SK-N-SH (cell line): ENCODE measurements at regions not wholly inside any gene's neighbourhood (a gene's known extent, or its start where the extent isn't known, plus 50 kb on each side); places are given as distances from the start of the nearest gene placed in this dataset.

Experiments used
- CTCF ChIA-PET: fragments of 300-600, 350-600 bp; formaldehyde crosslinking; extraction: SDS; loops from one replicate; lab custom pipeline; 2021; lab: Yijun Ruan, JAX
- POLR2A ChIA-PET: fragments of 350-600 bp; sonication (Branson Sonifier 250); formaldehyde crosslinking; extraction: SDS; loops from one replicate; lab custom pipeline; 2020; ENCODE audit warnings: antibody characterized with exemption, inconsistent platforms; lab: Yijun Ruan, JAX
- DNase-seq: peaks from one replicate; pipeline ENCODE4 v3.0.0; 2012
- H2AFZ ChIP-seq: fragments of 200-600 bp; sonication (generic); 2 replicates; pipeline ENCODE4 v1.8.1; 2016; ENCODE audit warnings: antibody characterized with exemption, mild to moderate bottlenecking, low read depth
- H3F3A ChIP-seq: fragments of 200-600 bp; sonication (generic); replicated peaks from 2 replicates; pipeline ENCODE3; 2016; ENCODE audit warnings: antibody characterized with exemption, mild to moderate bottlenecking; ENCODE audit not compliant: insufficient read depth
- H3K27ac ChIP-seq, 2 experiments: fragments of 200-500 bp in 1 of 2; fragments of 200-600 bp in 1 of 2; sonication (Bioruptor generic) in 1 of 2; sonication (generic), shearing (Covaris generic) in 1 of 2; 2 replicates each; pipeline versions ENCODE4 v1.5.1 to v1.6.1; 2014 to 2016; ENCODE audit warnings: low read depth in 2 of 2, inconsistent platforms in 1 of 2, low read length in 1 of 2, mild to moderate bottlenecking in 1 of 2, mixed read lengths in 1 of 2
- H3K27me3 ChIP-seq: fragments of 200-600 bp; sonication (generic), shearing (Covaris generic); 2 replicates; pipeline ENCODE4 v1.6.1; 2016; ENCODE audit warnings: mixed run types; ENCODE audit not compliant: insufficient read depth
- H3K36me3 ChIP-seq, 2 experiments: fragments of 200-500 bp in 1 of 2; fragments of 200-600 bp in 1 of 2; sonication (Bioruptor generic) in 1 of 2; sonication (generic) in 1 of 2; replicated peaks in 1 of 2; 2 replicates each; pipeline versions ENCODE3 to v1.5.1; 2014 to 2016; ENCODE audit warnings: low read length in 1 of 2, mild to moderate bottlenecking in 1 of 2; ENCODE audit not compliant: insufficient read depth in 2 of 2, control insufficient read depth in 1 of 2
- H3K4me1 ChIP-seq, 2 experiments: fragments of 200-500 bp in 1 of 2; fragments of 200-600 bp in 1 of 2; sonication (Bioruptor generic) in 1 of 2; sonication (generic), shearing (Covaris generic) in 1 of 2; 2 replicates each; pipeline versions ENCODE4 v1.5.1 to v1.6.1; 2014 to 2016; ENCODE audit warnings: low read depth in 1 of 2, low read length in 1 of 2, mixed run types in 1 of 2; ENCODE audit not compliant: insufficient read depth in 2 of 2, control insufficient read depth in 1 of 2
- H3K4me2 ChIP-seq: fragments of 200-600 bp; sonication (generic), shearing (Covaris generic); 2 replicates; pipeline ENCODE4 v1.6.1; 2017; ENCODE audit warnings: mixed run types
- H3K4me3 ChIP-seq, 2 experiments: fragments of 200-500 bp in 1 of 2; fragments of 200-600 bp in 1 of 2; sonication (Bioruptor generic) in 1 of 2; sonication (generic), shearing (Covaris generic) in 1 of 2; 2 replicates each; pipeline versions ENCODE4 v1.5.1 to v1.8.1; 2014 to 2016; ENCODE audit warnings: low read depth in 2 of 2, inconsistent platforms in 1 of 2, low read length in 1 of 2, mild to moderate bottlenecking in 1 of 2, mixed read lengths in 1 of 2, moderate library complexity in 1 of 2
- H3K79me2 ChIP-seq: fragments of 200-600 bp; sonication (generic); 2 replicates; pipeline ENCODE4 v1.8.1; 2017; ENCODE audit warnings: mild to moderate bottlenecking; ENCODE audit not compliant: insufficient read depth
- H3K9ac ChIP-seq: fragments of 200-600 bp; sonication (generic); 2 replicates; pipeline ENCODE4 v1.6.1; 2017; ENCODE audit warnings: mixed run types
- H3K9me2 ChIP-seq: fragments of 200-600 bp; sonication (generic); 2 replicates; pipeline ENCODE4 v1.6.1; 2017; ENCODE audit warnings: mixed run types
- H3K9me3 ChIP-seq: fragments of 200-600 bp; sonication (generic); 2 replicates; pipeline ENCODE4 v1.6.1; 2017; ENCODE audit warnings: mixed run types, mild to moderate bottlenecking, moderate library complexity
- H4K20me1 ChIP-seq: fragments of 200-600 bp; sonication (generic); 2 replicates; pipeline ENCODE4 v1.6.1; 2017; ENCODE audit warnings: mild to moderate bottlenecking, mixed run types; ENCODE audit not compliant: insufficient read depth
- CTCF ChIP-seq: fragments of 200-600 bp; sonication (generic); IDR thresholded peaks from 2 replicates; pipeline ENCODE4 v1.6.1; 2017; ENCODE audit warnings: antibody characterized with exemption, mild to moderate bottlenecking, moderate library complexity
- ELF1 ChIP-seq: IDR thresholded peaks from 2 replicates; pipeline ENCODE4 v1.4.0; 2012
- EP300 ChIP-seq, 2 experiments: IDR thresholded peaks; 2 replicates each; pipeline versions ENCODE4 v1.4.0 to v1.6.1; 2012; ENCODE audit warnings: borderline replicate concordance in 1 of 2, low read depth in 1 of 2, low read length in 1 of 2
- EZH2phosphoT487 ChIP-seq: fragments of 200-600 bp; sonication (generic); IDR thresholded peaks from 2 replicates; pipeline ENCODE4 v1.6.1; 2017; ENCODE audit warnings: low read depth, mixed run types, mild to moderate bottlenecking, antibody characterized with exemption, moderate library complexity, borderline replicate concordance
- FOSL2 ChIP-seq: IDR thresholded peaks from 2 replicates; pipeline ENCODE4 v1.4.0; 2012; ENCODE audit warnings: low read depth, mild to moderate bottlenecking, moderate library complexity, borderline replicate concordance
- FOXM1 ChIP-seq: IDR thresholded peaks from 2 replicates; pipeline ENCODE4 v1.4.0; 2012; ENCODE audit warnings: low read depth, mild to moderate bottlenecking
- IRF3 ChIP-seq: fragments of 150-350 bp; IDR thresholded peaks from 2 replicates; pipeline ENCODE4 v1.6.1; 2016; ENCODE audit warnings: mild to moderate bottlenecking, low read depth, low read length
- JUND ChIP-seq: IDR thresholded peaks from 2 replicates; pipeline ENCODE4 v1.4.0; 2012
- MAX ChIP-seq: IDR thresholded peaks from 2 replicates; pipeline ENCODE4 v1.4.0; 2012; ENCODE audit warnings: low read depth
- MXI1 ChIP-seq: IDR thresholded peaks from 2 replicates; pipeline ENCODE4 v1.6.1; 2012; ENCODE audit warnings: mild to moderate bottlenecking, low read depth, low read length, improper control_type of control experiment
- NFIC ChIP-seq: IDR thresholded peaks from 2 replicates; pipeline ENCODE4 v1.4.0; 2012; ENCODE audit warnings: borderline replicate concordance
- PBX3 ChIP-seq: IDR thresholded peaks from 2 replicates; pipeline ENCODE4; 2012
- RAD21 ChIP-seq: IDR thresholded peaks from 2 replicates; pipeline ENCODE4 v1.6.1; 2012; ENCODE audit warnings: mild to moderate bottlenecking, low read length
- RCOR1 ChIP-seq: fragments of 150-350 bp; IDR thresholded peaks from 2 replicates; pipeline ENCODE4 v1.6.1; 2017; ENCODE audit warnings: antibody characterized with exemption, low read length
- REST ChIP-seq: IDR thresholded peaks from 2 replicates; pipeline ENCODE4 v1.6.1; 2012; ENCODE audit warnings: mild to moderate bottlenecking, low read depth, low read length, moderate library complexity
- SIN3A ChIP-seq: IDR thresholded peaks from 2 replicates; pipeline ENCODE4 v1.6.1; 2012; ENCODE audit warnings: low read depth, mild to moderate bottlenecking, low read length, moderate library complexity, borderline replicate concordance
- SMC3 ChIP-seq: IDR thresholded peaks from 2 replicates; pipeline ENCODE4 v1.6.1; 2012; ENCODE audit warnings: low read depth, low read length, improper control_type of control experiment
- TAF1 ChIP-seq: IDR thresholded peaks from 2 replicates; pipeline ENCODE4 v1.6.1; 2012; ENCODE audit warnings: low read depth, mild to moderate bottlenecking, low read length, moderate library complexity, borderline replicate concordance
- TEAD4 ChIP-seq: IDR thresholded peaks from 2 replicates; pipeline ENCODE4 v1.4.0; 2012; ENCODE audit warnings: mild to moderate bottlenecking, borderline replicate concordance; ENCODE audit not compliant: insufficient read depth
- WGBS: methylation state at CpG from one replicate; pipeline ENCODE4 v1.1.6; 2017; ENCODE audit warnings: low lambda C conversion rate; 5-methylcytosine and 5-hydroxymethylcytosine counted together

GRCh38 chr2:235106874-235107639, 155.2 kb downstream of the SH3BP4 start (continued):
- TF ChIP-seq IRF3 (no peak), REST (no peak), RAD21 (peak; percentile 98), EP300 (IDR thresholded peaks at IDR 0.05; ENCODE audit: borderline replicate concordance in 1 of 2, low read depth in 1 of 2, low read length in 1 of 2) (0 out of 4 replicates have a peak, but pooled peaks of 1 of the 2 experiments have one; percentile 14), ELF1 (no peak)

GRCh38 chr2:235107640-235107951, 155.8 kb downstream of the SH3BP4 start:
- WGBS = 96% methylated on average over 3 of the region's 3 CpGs
- H3K36me3 ChIP-seq = no peaks in the 10 kb centered on the region
- no peaks in the 10 kb centered on the region; the same call in 1 of the 2 replicates for H3K79me2 ChIP-seq
- no peak for DNase-seq
- no peaks in the 10 kb centered on the region for H3K9me2 ChIP-seq
- H3K27ac ChIP-seq = no peak overlapping the region
- H3K27me3 ChIP-seq = no peaks in the 10 kb centered on the region
- no peak overlapping the region for H3K4me3 ChIP-seq
- H3K9ac ChIP-seq = no peak overlapping the region
- no peak overlapping the region for H3K4me2 ChIP-seq
- peaks cover 0 to 2% of the 10 kb centered on the region in 2 experiments; a peak in 1 of 4 replicates for H3K4me1 ChIP-seq
- H3F3A ChIP-seq = no peaks in the 10 kb centered on the region
- POLR2A ChIA-PET = interaction anchor here (1.4 kb wide), 1 partner anchor 9 kb away, joined by 4 read pairs; no protein-coding TSS in a partner anchor
- no peaks in the 10 kb centered on the region for H4K20me1 ChIP-seq
- no peak overlapping the region for H2AFZ ChIP-seq
- CTCF ChIA-PET = interaction anchor here (0.6 to 17.7 kb wide), 39 partner anchors 10 to 573 kb away, joined by 3 to 262 read pairs (median 4); partner anchors contain the start of gene SH3BP4
- no peaks in the 10 kb centered on the region for H3K9me3 ChIP-seq
- TF ChIP-seq FOSL2 (no peak), NFIC (no peak), TAF1 (no peak), REST (no peak), MAX (no peak), PBX3 (no peak), TEAD4 (no peak), SMC3 (no peak), MXI1 (no peak), CTCF (no peak), EZH2phosphoT487 (no peak), JUND (no peak), SIN3A (no peak), RCOR1 (no peak), FOXM1 (no peak)
